Mesothelial cell of epicardium (in vitro differentiated cells): ENCODE measurements at regions not wholly inside any gene's neighbourhood (a gene's known extent, or its start where the extent isn't known, plus 50 kb on each side); places are given as distances from the start of the nearest gene placed in this dataset.

Source experiments
- DNase-seq, 2 experiments: peaks; one replicate each; pipeline ENCODE4 v3.0.0; 2021; ENCODE audit warnings: low spot score in 2 of 2; ENCODE audit not compliant: unreplicated experiment in 2 of 2
- H3K27ac Mint-ChIP-seq: 2 replicates; pipeline ENCODE4 v1.8.0; 2021; ENCODE audit warnings: mixed read lengths
- H3K27me3 Mint-ChIP-seq: 2 replicates; pipeline ENCODE4 v1.8.0; 2021; ENCODE audit warnings: low read depth, mixed read lengths
- H3K36me3 Mint-ChIP-seq: 2 replicates; pipeline ENCODE4 v1.8.0; 2021; ENCODE audit warnings: mixed read lengths
- H3K4me1 Mint-ChIP-seq: 2 replicates; pipeline ENCODE4 v1.8.0; 2021; ENCODE audit warnings: mixed read lengths
- H3K4me3 Mint-ChIP-seq: 2 replicates; pipeline ENCODE4 v1.8.0; 2021; ENCODE audit warnings: mild to moderate bottlenecking, moderate library complexity, mixed read lengths
- H3K9me3 Mint-ChIP-seq: 2 replicates; pipeline ENCODE4 v1.8.0; 2021; ENCODE audit warnings: mixed read lengths
- TF ChIP-seq, protein P1 (sequence below): fragments of 200-600 bp; sonication (generic); IDR thresholded peaks from one replicate; pipeline ENCODE4 v1.5.0; 2021; ENCODE audit warnings: antibody characterized with exemption; ENCODE audit not compliant: unreplicated experiment

DNA sequence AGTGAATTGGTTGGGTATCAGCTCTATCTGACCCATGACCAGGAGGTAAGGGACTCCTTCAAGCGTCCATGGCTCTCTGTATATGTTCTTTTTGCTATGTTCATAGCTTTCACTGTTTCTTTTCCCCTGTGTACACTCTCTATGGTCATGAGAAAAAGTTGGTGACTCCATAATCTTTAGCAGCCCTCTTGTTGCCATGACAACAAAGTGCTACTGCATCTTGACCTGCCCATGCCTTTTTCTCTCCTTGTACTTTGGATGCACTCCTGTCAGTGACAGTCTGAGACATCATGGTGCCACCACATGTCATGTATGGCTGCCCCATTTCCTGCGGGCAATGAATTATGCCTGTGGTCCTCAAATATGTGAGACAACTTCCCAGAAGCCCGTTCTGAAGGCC lies 280.2 kb downstream of the TMEM121 start:
- TF ChIP-seq, protein P1, sequence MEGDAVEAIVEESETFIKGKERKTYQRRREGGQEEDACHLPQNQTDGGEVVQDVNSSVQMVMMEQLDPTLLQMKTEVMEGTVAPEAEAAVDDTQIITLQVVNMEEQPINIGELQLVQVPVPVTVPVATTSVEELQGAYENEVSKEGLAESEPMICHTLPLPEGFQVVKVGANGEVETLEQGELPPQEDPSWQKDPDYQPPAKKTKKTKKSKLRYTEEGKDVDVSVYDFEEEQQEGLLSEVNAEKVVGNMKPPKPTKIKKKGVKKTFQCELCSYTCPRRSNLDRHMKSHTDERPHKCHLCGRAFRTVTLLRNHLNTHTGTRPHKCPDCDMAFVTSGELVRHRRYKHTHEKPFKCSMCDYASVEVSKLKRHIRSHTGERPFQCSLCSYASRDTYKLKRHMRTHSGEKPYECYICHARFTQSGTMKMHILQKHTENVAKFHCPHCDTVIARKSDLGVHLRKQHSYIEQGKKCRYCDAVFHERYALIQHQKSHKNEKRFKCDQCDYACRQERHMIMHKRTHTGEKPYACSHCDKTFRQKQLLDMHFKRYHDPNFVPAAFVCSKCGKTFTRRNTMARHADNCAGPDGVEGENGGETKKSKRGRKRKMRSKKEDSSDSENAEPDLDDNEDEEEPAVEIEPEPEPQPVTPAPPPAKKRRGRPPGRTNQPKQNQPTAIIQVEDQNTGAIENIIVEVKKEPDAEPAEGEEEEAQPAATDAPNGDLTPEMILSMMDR: no peak
- peaks cover 2% of the 10 kb centered on the region for H3K36me3 Mint-ChIP-seq
- peaks cover 66% of the 10 kb centered on the region for H3K9me3 Mint-ChIP-seq
- no peak overlapping the region for H3K4me3 Mint-ChIP-seq
- no peak overlapping the region for H3K27ac Mint-ChIP-seq
- H3K4me1 Mint-ChIP-seq: no peaks in the 10 kb centered on the region
- DNase-seq: no peak
- no peaks in the 10 kb centered on the region for H3K27me3 Mint-ChIP-seq

DNA sequence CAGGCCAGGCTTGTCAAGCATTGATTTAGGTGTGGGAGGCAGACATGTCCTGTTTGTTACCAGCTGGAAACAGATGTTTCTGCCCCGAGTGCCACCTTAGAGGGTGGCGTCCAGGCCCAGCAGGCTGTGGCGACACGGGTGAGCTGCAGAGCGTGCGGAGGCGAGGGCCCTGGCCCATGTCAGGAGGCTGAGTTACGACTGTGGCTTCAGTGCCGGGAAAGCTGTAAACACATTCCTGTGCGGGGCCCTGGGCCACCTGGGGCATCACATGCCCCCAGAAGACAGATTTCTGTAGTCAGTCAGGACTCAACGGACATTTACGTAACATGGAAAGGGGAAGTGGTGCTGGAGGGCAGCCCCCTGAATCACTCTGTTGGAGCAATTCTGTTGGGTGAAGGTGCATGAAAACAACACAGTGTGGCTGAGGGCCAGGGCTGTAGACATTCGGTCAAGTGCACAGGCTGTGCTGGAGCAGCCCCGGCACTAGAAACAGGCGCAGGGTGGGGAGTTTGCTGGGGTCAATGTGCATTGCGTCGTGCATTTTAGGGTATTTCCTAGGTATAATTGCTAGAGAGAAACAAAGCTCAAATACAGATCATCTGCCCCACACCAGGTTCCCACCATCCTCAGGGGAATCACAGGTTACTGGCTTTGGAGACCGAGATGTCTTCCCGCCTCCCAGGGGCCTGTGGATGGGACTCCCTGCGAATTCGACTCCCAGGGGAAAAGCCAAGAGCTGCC lies 291.8 kb downstream of the TMEM121 start:
- TF ChIP-seq, protein P1: no peak
- no peaks in the 10 kb centered on the region for H3K4me1 Mint-ChIP-seq
- DNase-seq: no peak
- no peaks in the 10 kb centered on the region for H3K27me3 Mint-ChIP-seq
- H3K27ac Mint-ChIP-seq: no peak overlapping the region
- peaks cover 5% of the 10 kb centered on the region for H3K36me3 Mint-ChIP-seq
- H3K9me3 Mint-ChIP-seq: peaks cover 72% of the 10 kb centered on the region
- no peak overlapping the region for H3K4me3 Mint-ChIP-seq

DNA sequence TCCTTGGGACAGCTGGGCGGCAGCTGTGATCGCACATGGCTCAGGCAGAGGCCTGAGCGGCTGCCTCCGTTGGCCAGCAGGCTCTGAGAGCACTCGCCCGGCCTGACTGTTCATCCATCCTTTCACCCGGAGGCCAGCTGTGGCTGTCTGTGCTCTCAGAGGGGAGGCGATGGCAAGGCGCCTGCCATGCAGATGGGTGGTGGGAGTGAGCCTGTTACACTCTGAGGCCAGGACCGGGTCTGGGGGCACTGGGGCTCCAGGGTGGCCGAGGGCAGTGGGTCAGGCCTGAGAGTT lies 292.3 kb downstream of the TMEM121 start:
- H3K4me3 Mint-ChIP-seq: no peak overlapping the region

DNA sequence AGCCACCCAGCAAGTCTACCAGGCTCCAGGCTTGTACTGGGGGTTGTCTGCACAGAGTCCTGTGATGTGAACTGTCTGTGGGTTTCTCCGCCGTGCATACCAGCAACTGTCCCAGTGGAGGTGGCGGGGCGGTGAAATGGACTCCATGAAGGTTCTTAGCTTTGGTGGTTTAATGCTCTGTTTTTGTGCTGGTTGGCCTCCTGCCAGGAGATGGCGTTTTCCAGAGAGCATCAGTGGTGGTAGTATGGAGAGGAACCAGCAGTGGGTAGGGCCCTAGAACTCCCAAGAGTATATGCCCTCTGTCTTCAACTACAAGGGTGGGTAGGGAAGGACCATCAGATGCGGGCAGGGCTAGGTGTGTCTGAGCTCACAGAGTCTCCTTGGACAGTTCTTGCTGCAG lies 303.8 kb downstream of the TMEM121 start:
- Mint-ChIP-seq H3K27ac (no peak overlapping the region), H3K36me3 (peaks cover 3% of the 10 kb centered on the region), H3K4me3 (no peak overlapping the region), H3K27me3 (no peaks in the 10 kb centered on the region), H3K4me1 (no peaks in the 10 kb centered on the region), H3K9me3 (peaks cover 79% of the 10 kb centered on the region)
- no peak for DNase-seq
- TF ChIP-seq, protein P1: no peak

More for the DNA sequence above, 292.3 kb downstream of the TMEM121 start:
- H3K27ac Mint-ChIP-seq: no peak overlapping the region
- no peaks in the 10 kb centered on the region for H3K27me3 Mint-ChIP-seq
- H3K9me3 Mint-ChIP-seq: peaks cover 72% of the 10 kb centered on the region
- H3K4me1 Mint-ChIP-seq: no peaks in the 10 kb centered on the region
- peaks cover 5% of the 10 kb centered on the region for H3K36me3 Mint-ChIP-seq
- TF ChIP-seq, protein P1: no peak
- no peak for DNase-seq

DNA sequence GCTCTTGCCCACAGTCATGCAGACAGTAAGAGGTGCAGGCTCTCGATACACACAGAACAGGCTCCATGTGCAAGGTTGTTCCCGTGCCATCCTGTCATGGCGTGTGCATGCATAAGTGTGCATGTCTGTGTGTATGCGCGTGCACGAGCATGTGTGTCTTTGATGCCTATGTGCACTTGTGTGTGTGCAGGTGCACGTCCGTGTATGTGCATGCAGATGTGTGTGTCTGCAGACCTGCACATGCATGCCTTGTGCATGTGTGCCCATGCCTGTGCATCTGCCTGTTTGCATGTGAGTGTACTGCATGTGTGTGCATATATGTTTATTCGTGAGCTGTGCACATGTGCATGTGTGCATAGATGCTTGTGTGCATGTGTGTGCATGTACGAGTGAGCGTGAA lies 309.8 kb downstream of the TMEM121 start:
- no peak for DNase-seq
- Mint-ChIP-seq H3K9me3 (peaks cover 46% of the 10 kb centered on the region), H3K4me3 (no peak overlapping the region), H3K36me3 (peaks cover 8% of the 10 kb centered on the region), H3K4me1 (no peaks in the 10 kb centered on the region), H3K27me3 (no peaks in the 10 kb centered on the region), H3K27ac (no peak overlapping the region)
- TF ChIP-seq, protein P1: no peak

DNA sequence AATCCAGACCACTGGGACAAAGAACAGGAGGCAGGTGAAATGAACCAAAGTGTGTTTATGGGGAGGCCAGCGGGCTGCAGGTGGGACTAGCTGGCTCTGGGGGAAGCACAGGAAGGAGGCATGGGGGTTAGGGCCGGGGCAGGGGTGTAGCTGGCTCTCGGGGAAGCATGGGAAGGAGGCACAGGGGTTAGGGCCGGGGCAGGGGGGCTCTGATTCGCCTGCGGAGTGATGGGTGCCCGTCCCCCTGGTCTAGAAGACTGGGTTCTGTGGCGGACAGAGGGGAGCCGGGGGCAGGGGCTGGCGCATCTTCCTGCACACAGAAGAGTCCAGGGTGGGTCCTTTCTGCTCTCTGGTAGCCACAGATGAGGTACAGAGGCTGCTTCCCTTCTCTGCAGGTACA lies 310.3 kb downstream of the TMEM121 start:
- Mint-ChIP-seq H3K4me1 (no peaks in the 10 kb centered on the region), H3K27ac (no peak overlapping the region), H3K27me3 (no peaks in the 10 kb centered on the region), H3K36me3 (peaks cover 5% of the 10 kb centered on the region), H3K9me3 (peaks cover 43% of the 10 kb centered on the region), H3K4me3 (no peak overlapping the region)
- TF ChIP-seq, protein P1: no peak
- no peak for DNase-seq
